ENCODE measurements at regions not wholly inside any gene's neighbourhood (a gene's known extent, or its start where the extent isn't known, plus 50 kb on each side); places are given as distances from the start of the nearest gene placed in this dataset.

DNA sequence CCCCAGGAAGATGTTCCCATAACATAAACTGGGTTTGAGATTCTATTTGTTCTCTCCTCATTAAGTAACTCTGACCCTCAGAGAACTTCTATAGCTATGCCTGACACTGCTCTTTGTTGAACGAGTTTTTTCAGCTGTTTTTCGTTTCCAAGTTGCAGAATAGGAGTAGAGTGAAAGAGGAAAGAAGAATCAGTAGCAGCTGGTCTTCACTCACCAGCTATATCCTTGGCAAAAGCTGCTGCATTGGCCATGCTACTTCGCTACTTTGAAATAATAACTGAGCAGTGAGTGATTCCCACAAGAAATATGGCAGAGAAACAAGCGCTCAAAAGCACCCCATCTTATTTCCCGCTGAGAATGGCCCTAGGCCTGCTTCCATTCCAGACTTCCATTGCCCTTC lies 329.0 kb downstream of the ISL1 start:
- TF ChIP-seq, protein P1, sequence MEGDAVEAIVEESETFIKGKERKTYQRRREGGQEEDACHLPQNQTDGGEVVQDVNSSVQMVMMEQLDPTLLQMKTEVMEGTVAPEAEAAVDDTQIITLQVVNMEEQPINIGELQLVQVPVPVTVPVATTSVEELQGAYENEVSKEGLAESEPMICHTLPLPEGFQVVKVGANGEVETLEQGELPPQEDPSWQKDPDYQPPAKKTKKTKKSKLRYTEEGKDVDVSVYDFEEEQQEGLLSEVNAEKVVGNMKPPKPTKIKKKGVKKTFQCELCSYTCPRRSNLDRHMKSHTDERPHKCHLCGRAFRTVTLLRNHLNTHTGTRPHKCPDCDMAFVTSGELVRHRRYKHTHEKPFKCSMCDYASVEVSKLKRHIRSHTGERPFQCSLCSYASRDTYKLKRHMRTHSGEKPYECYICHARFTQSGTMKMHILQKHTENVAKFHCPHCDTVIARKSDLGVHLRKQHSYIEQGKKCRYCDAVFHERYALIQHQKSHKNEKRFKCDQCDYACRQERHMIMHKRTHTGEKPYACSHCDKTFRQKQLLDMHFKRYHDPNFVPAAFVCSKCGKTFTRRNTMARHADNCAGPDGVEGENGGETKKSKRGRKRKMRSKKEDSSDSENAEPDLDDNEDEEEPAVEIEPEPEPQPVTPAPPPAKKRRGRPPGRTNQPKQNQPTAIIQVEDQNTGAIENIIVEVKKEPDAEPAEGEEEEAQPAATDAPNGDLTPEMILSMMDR (IDR thresholded peaks at IDR 0.05): no peak
- no peak for TF ChIP-seq POLR2A (IDR thresholded peaks at IDR 0.05)

Measured in upper lobe of left lung (tissue), 4 donors.